D721Med (cell line): ENCODE measurements at regions not wholly inside any gene's neighbourhood (a gene's known extent, or its start where the extent isn't known, plus 50 kb on each side); places are given as distances from the start of the nearest gene placed in this dataset.
"Not testable (repeated sequence)": the region's sequence is repeated elsewhere in the genome, so short reads cannot be mapped to it uniquely, and the experiment has no call there.

Source experiments
- DNase-seq: peaks from one replicate; pipeline ENCODE4 v3.0.0; 2011; ENCODE audit warnings: low spot score; ENCODE audit not compliant: insufficient read length
- FAIRE-seq: peaks from 2 replicates; lab custom pipeline; 2011; peaks lifted over from hg19 to GRCh38; lab: Jason Lieb, UNC
- CTCF ChIP-seq: IDR thresholded peaks from 2 replicates; pipeline ENCODE4 v1.5.1; 2012; ENCODE audit warnings: mild to moderate bottlenecking, control low read depth; ENCODE audit not compliant: insufficient read depth; ENCODE audit errors: missing control alignments

GRCh38 chr1:66424530-66424929 lies 109.4 kb upstream of the SGIP1 start:
- not testable (repeated sequence) for FAIRE-seq, DNase-seq

- no peak for TF ChIP-seq CTCF
- no peak for DNase-seq
- FAIRE-seq: no peak
Measured at GRCh38 chr1:66426239-66426853, 107.6 kb upstream of the SGIP1 start.

DNA sequence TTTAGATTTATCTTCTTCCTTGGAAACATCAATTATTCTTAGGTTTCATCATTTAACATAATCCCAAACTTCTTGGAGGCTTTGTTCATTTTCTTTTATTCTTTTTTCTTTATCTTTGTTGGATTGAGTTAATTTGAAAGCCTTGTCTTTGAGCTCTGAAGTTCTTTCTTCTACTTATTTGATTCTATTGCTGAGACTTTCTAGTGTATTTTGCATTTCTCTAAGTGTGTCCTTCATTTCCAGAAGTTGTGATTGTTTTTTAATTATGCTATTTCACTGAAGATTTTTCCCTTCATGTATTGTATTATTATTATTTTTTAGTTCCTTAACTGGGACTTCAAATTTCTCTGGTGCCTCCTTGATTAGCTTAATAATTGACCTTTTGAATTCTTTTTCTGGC lies 103.1 kb upstream of the SGIP1 start:
- not testable (repeated sequence) for DNase-seq, FAIRE-seq

DNA sequence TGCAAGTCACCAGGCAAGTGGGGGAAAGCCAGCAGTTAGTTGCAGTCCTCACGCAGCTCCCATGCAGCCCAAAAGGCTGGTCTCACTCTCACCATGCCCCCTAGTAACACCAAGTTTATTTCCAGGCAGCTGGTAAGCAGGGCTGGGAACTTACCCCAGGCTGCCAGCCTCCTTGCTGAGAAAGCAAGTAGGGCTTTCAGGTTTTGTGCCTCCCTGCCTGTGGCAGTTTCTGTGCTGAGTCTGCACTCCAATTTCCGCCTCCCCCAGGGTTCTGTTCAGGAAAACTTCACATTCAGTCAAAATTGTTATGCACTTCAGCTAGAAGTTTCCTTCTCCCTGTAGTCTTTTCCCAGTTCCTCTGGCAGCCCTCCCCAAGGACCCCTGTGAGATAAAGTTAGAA lies 102.0 kb upstream of the SGIP1 start:
- FAIRE-seq: no peak
- DNase-seq: no peak
- no peak for TF ChIP-seq CTCF

GRCh38 chr1:66433611-66434010 lies 100.3 kb upstream of the SGIP1 start:
- TF ChIP-seq CTCF: no peak
- DNase-seq: no peak

DNA sequence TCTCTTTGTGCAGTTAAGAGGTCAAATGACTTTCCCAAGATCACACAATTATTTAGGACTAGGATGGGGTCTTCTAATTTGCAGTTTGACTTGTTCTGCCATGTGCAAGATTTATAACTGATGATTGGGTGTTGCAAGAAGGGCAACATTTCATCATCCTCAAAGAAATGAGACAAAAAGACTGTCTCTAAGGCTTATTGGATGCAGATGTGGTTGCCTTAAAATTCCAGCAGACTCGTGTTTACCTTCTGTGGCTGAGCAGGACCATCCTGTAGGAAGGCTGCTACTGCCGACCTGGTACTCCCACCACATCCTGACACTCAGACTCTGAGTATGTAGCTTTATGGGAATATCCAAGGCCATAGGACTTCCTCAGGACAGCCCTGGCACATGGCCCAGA lies 99.9 kb upstream of the SGIP1 start:
- DNase-seq (no peak), FAIRE-seq (no peak)
- TF ChIP-seq CTCF: no peak

More at GRCh38 chr1:66433611-66434010, 100.3 kb upstream of the SGIP1 start:
- FAIRE-seq: peak; percentile 88

DNA sequence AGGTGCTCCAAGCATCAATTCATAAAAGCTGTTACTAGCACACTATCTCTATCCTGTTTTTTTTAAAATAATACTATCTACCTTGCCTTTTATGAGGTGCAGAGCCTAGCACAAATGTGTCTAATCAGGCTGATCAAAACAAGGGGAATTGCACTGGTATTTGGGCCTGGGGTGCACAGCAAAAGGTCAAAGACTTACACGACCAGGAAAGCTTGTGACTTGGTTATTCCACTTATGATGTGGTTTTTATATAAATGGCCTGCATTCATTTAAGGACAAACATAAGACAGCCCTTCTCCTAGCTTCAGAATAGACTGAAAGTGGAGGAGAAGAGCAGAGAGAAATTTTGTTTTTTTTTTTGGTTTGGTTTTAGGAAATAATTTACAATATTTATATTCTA lies 98.4 kb upstream of the SGIP1 start:
- no peak for TF ChIP-seq CTCF
- FAIRE-seq (no peak), DNase-seq (no peak)

- no peak for FAIRE-seq
- DNase-seq: no peak
- no peak for TF ChIP-seq CTCF
Measured at GRCh38 chr1:66436378-66437135, 97.4 kb upstream of the SGIP1 start.
